ENCODE measurements at regions not wholly inside any gene's neighbourhood (a gene's known extent, or its start where the extent isn't known, plus 50 kb on each side); places are given as distances from the start of the nearest gene placed in this dataset.

DNA sequence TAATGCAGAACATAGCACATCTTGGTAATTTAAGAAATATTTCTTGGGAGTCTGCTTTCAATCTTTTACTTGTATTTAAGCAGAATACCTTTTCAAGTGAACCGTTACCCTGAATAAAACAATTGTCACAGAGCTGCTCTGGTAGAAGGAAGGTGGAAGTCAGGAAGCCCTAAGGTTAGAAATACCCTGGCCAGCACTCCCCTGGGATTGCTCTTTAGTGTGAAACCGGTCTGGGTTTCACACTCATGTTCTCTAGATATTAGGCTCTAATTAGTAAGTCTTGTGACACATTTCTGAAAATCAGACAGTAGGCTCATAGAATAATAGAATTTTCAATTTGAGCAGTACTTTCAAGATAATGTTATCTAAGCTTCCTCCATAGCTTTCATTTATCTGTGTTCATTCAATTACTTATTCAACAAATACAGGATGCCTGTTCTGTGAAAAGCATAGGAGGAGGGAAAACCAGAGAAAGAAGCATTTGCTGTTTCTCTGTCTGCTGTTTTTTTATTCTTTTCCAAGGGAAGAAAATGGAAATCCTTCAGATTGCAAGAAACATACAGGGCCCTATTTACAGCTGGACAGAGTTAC, 825.5 kb downstream of the TLR4 start:
- ChIA-PET POLR2A (no interaction called here), CTCF (no interaction called here)
- no peak for DNase-seq (ENCODE audit: low read depth, low spot score)
- peaks cover 6% of the 10 kb centered on the region; the same call in 1 of the 2 replicates for H3K9me3 ChIP-seq (ENCODE audit: control insufficient read depth, insufficient read depth, low read length)
- TF ChIP-seq, protein P1, sequence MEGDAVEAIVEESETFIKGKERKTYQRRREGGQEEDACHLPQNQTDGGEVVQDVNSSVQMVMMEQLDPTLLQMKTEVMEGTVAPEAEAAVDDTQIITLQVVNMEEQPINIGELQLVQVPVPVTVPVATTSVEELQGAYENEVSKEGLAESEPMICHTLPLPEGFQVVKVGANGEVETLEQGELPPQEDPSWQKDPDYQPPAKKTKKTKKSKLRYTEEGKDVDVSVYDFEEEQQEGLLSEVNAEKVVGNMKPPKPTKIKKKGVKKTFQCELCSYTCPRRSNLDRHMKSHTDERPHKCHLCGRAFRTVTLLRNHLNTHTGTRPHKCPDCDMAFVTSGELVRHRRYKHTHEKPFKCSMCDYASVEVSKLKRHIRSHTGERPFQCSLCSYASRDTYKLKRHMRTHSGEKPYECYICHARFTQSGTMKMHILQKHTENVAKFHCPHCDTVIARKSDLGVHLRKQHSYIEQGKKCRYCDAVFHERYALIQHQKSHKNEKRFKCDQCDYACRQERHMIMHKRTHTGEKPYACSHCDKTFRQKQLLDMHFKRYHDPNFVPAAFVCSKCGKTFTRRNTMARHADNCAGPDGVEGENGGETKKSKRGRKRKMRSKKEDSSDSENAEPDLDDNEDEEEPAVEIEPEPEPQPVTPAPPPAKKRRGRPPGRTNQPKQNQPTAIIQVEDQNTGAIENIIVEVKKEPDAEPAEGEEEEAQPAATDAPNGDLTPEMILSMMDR (IDR thresholded peaks at IDR 0.05; ENCODE audit: low read depth, low read length) = no peak
- H3K27ac ChIP-seq (ENCODE audit: low read depth, low read length) = no peak overlapping the region
- no peaks in the 10 kb centered on the region for H3K27me3 ChIP-seq (ENCODE audit: control insufficient read depth, insufficient read depth, low read length)
- no peak overlapping the region for H3K4me3 ChIP-seq (ENCODE audit: low read depth, low read length)

- no peak overlapping the region for H3K4me3 ChIP-seq (ENCODE audit: low read depth, low read length)
- no peak overlapping the region for H3K27ac ChIP-seq (ENCODE audit: low read depth, low read length)
- TF ChIP-seq, protein P1 (IDR thresholded peaks at IDR 0.05; ENCODE audit: low read depth, low read length) = no peak
- H3K27me3 ChIP-seq (ENCODE audit: control insufficient read depth, insufficient read depth, low read length) = no peaks in the 10 kb centered on the region
- DNase-seq (ENCODE audit: low read depth, low spot score) = no peak
- peaks cover 9% of the 10 kb centered on the region for H3K9me3 ChIP-seq (ENCODE audit: control insufficient read depth, insufficient read depth, low read length)
- ChIA-PET CTCF (no interaction called here), POLR2A (no interaction called here)
These were observed 828.4 kb downstream of the TLR4 start for GRCh38 chr9:118532592-118532991.

- POLR2A ChIA-PET = no interaction called here
- CTCF ChIA-PET = no interaction called here
- H3K4me3 ChIP-seq (ENCODE audit: low read depth, low read length) = no peak overlapping the region
- DNase-seq (ENCODE audit: low read depth, low spot score) = no peak
- peaks cover 12% of the 10 kb centered on the region for H3K9me3 ChIP-seq (ENCODE audit: control insufficient read depth, insufficient read depth, low read length)
- no peak overlapping the region for H3K27ac ChIP-seq (ENCODE audit: low read depth, low read length)
- TF ChIP-seq, protein P1 (IDR thresholded peaks at IDR 0.05; ENCODE audit: low read depth, low read length) = no peak
- H3K27me3 ChIP-seq (ENCODE audit: control insufficient read depth, insufficient read depth, low read length) = no peaks in the 10 kb centered on the region
These were observed 828.9 kb downstream of the TLR4 start for GRCh38 chr9:118533101-118533500.

GRCh38 chr9:118533850-118534249, 829.6 kb downstream of the TLR4 start:
- ChIA-PET POLR2A (no interaction called here), CTCF (no interaction called here)
- TF ChIP-seq, protein P1 (IDR thresholded peaks at IDR 0.05; ENCODE audit: low read depth, low read length) = no peak
- no peak overlapping the region for H3K27ac ChIP-seq (ENCODE audit: low read depth, low read length)
- DNase-seq (ENCODE audit: low read depth, low spot score) = no peak
- H3K4me3 ChIP-seq (ENCODE audit: low read depth, low read length) = no peak overlapping the region
- H3K9me3 ChIP-seq (ENCODE audit: control insufficient read depth, insufficient read depth, low read length) = peaks cover 12% of the 10 kb centered on the region
- H3K27me3 ChIP-seq (ENCODE audit: control insufficient read depth, insufficient read depth, low read length) = no peaks in the 10 kb centered on the region

GRCh38 chr9:118536153-118536552, 832.0 kb downstream of the TLR4 start:
- H3K27me3 ChIP-seq (ENCODE audit: control insufficient read depth, insufficient read depth, low read length) = no peaks in the 10 kb centered on the region
- H3K9me3 ChIP-seq (ENCODE audit: control insufficient read depth, insufficient read depth, low read length) = peaks cover 12% of the 10 kb centered on the region
- POLR2A ChIA-PET = no interaction called here
- CTCF ChIA-PET = no interaction called here
- no peak overlapping the region for H3K4me3 ChIP-seq (ENCODE audit: low read depth, low read length)
- H3K27ac ChIP-seq (ENCODE audit: low read depth, low read length) = no peak overlapping the region
- DNase-seq (ENCODE audit: low read depth, low spot score) = no peak
- TF ChIP-seq, protein P1 (IDR thresholded peaks at IDR 0.05; ENCODE audit: low read depth, low read length) = no peak
